ENCODE measurements at regions not wholly inside any gene's neighbourhood (a gene's known extent, or its start where the extent isn't known, plus 50 kb on each side); places are given as distances from the start of the nearest gene placed in this dataset.

DNA sequence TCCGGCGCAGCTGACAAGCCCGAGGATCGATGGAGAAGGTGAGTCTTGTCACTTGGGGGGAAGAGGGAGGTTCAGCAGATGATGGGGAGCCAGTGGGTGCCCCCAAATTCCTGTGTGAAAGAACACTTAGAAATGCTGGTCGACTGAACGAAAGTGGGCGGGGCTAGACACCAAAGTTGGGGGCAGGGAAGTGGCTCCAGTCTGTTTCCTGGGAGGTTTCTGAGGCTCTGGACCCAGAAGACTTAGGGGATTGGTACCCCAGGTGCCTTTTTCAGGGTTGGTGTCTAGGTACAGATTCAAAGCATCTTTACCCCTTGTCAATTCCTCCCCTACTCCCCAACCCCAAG is 278.6 kb downstream of the ZSWIM6 start:
- Histone ChIP-seq H3K9me3 (ENCODE audit: control insufficient read depth in 1 of 2, low read length in 2 of 2) (no peaks in the 10 kb centered on the region), H3K9ac (ENCODE audit: low read depth in 1 of 2, low read length in 2 of 2) (no peak overlapping the region), H3K27ac (ENCODE audit: low read depth, low read length) (no peak overlapping the region), H3K4me1 (ENCODE audit: control insufficient read depth in 1 of 2, insufficient read depth in 2 of 2, low read length in 2 of 2) (no peaks in the 10 kb centered on the region), H3K4me3 (ENCODE audit: low read depth in 1 of 2, low read length in 2 of 2) (no peak overlapping the region), H3K27me3 (ENCODE audit: control insufficient read depth in 1 of 2, insufficient read depth in 2 of 2, low read length in 2 of 2) (no peaks in the 10 kb centered on the region), H3K36me3 (ENCODE audit: control insufficient read depth in 1 of 2, insufficient read depth in 2 of 2, low read length in 2 of 2) (no peaks in the 10 kb centered on the region)

DNA sequence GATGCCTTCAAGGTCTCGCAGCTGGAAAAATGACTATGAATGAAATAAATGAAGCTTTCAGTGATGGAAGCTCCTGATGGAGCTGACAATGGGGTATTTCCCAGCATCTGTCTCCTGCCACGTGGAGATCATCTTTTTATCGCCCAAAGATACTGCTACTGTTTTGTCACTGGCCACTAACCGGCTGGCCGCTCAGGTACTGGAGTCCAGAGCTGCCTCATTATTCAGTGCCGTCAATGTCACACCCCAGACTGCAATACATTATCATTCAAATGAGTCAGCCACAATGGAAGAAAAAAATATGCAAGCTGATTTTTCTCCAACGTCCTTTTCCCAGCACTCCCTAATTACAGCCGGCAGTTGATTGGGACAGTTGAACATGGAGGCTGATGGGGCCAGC is 280.4 kb downstream of the ZSWIM6 start:
- Histone ChIP-seq H3K27ac (ENCODE audit: low read depth, low read length) (no peak overlapping the region), H3K4me1 (ENCODE audit: control insufficient read depth in 1 of 2, insufficient read depth in 2 of 2, low read length in 2 of 2) (no peaks in the 10 kb centered on the region), H3K9me3 (ENCODE audit: control insufficient read depth in 1 of 2, low read length in 2 of 2) (no peaks in the 10 kb centered on the region), H3K9ac (ENCODE audit: low read depth in 1 of 2, low read length in 2 of 2) (no peak overlapping the region), H3K36me3 (ENCODE audit: control insufficient read depth in 1 of 2, insufficient read depth in 2 of 2, low read length in 2 of 2) (no peaks in the 10 kb centered on the region), H3K4me3 (ENCODE audit: low read depth in 1 of 2, low read length in 2 of 2) (no peak overlapping the region), H3K27me3 (ENCODE audit: control insufficient read depth in 1 of 2, insufficient read depth in 2 of 2, low read length in 2 of 2) (no peaks in the 10 kb centered on the region)

DNA sequence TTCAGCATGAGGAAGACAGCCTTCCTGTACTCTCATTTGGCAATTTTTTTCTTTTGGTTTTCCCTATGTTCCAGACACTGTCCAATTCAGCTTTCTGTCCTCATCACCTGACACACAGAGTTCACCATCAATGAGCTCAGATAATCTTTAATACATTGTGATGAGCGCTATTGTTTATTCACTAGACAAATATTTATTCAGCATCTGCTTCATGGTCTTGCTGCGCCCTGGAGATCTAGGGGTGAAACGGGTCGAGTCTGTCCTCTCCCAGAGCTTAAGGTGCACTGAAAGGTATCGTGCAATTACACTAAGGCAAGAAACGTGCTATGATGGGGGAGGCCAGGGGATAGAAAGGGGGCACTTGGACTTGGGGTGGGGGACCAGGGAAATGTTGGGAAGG is 281.6 kb downstream of the ZSWIM6 start:
- no peaks in the 10 kb centered on the region for H3K9me3 ChIP-seq (ENCODE audit: control insufficient read depth in 1 of 2, low read length in 2 of 2)
- no peaks in the 10 kb centered on the region for H3K27me3 ChIP-seq (ENCODE audit: control insufficient read depth in 1 of 2, insufficient read depth in 2 of 2, low read length in 2 of 2)
- H3K36me3 ChIP-seq (ENCODE audit: control insufficient read depth in 1 of 2, insufficient read depth in 2 of 2, low read length in 2 of 2), result no peaks in the 10 kb centered on the region
- no peak overlapping the region for H3K4me3 ChIP-seq (ENCODE audit: low read depth in 1 of 2, low read length in 2 of 2)
- H3K27ac ChIP-seq (ENCODE audit: low read depth, low read length), result no peak overlapping the region
- no peaks in the 10 kb centered on the region for H3K4me1 ChIP-seq (ENCODE audit: control insufficient read depth in 1 of 2, insufficient read depth in 2 of 2, low read length in 2 of 2)
- H3K9ac ChIP-seq (ENCODE audit: low read depth in 1 of 2, low read length in 2 of 2), result no peak overlapping the region

DNA sequence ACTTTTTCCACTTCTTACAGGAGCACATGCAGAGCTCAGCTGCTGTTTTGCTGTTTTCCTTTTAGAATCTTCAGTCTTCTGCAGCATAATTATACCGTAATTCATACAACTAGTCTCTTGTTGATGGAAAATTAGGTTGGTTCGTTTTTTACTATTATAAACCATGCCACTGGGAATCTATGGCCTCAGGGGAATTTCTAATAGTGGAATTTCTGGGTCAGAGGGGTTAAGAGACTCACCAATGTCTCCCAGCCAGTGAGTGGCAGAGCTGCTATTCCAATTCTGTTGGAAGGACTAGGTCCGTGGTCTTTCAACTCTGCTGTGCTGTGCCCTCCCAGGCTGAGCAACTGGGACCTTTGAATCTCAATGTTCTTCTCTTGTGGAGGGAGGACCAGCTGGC is 282.5 kb downstream of the ZSWIM6 start:
- Histone ChIP-seq H3K4me3 (ENCODE audit: low read depth in 1 of 2, low read length in 2 of 2) (no peak overlapping the region), H3K27ac (ENCODE audit: low read depth, low read length) (no peak overlapping the region), H3K36me3 (ENCODE audit: control insufficient read depth in 1 of 2, insufficient read depth in 2 of 2, low read length in 2 of 2) (no peaks in the 10 kb centered on the region), H3K27me3 (ENCODE audit: control insufficient read depth in 1 of 2, insufficient read depth in 2 of 2, low read length in 2 of 2) (no peaks in the 10 kb centered on the region), H3K9me3 (ENCODE audit: control insufficient read depth in 1 of 2, low read length in 2 of 2) (no peaks in the 10 kb centered on the region), H3K9ac (ENCODE audit: low read depth in 1 of 2, low read length in 2 of 2) (no peak overlapping the region), H3K4me1 (ENCODE audit: control insufficient read depth in 1 of 2, insufficient read depth in 2 of 2, low read length in 2 of 2) (no peaks in the 10 kb centered on the region)

DNA sequence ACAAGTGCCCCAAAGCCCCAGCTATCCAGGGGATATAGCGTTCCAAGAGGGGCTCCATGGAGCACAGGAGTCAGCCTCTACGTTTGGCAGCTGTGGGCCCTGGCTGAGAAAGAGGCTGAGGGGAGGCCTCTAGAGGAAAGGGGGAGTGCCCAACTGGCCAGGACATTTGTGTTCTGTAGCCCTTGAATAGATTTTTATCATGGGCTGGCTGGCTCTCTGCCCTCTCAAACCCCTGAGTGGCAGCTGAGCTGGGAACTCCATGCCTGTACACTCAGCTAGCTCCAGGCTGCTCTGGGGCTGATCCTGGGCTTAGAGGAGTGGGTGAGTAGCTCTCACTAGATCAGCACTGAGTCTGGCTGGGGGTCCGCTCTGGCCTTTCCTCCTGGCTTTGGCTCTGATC is 285.0 kb downstream of the ZSWIM6 start:
- H3K4me3 ChIP-seq (ENCODE audit: low read depth in 1 of 2, low read length in 2 of 2), result no peak overlapping the region
- H3K9me3 ChIP-seq (ENCODE audit: control insufficient read depth in 1 of 2, low read length in 2 of 2), result no peaks in the 10 kb centered on the region
- H3K9ac ChIP-seq (ENCODE audit: low read depth in 1 of 2, low read length in 2 of 2), result no peak overlapping the region
- H3K36me3 ChIP-seq (ENCODE audit: control insufficient read depth in 1 of 2, insufficient read depth in 2 of 2, low read length in 2 of 2), result no peaks in the 10 kb centered on the region
- H3K27ac ChIP-seq (ENCODE audit: low read depth, low read length), result no peak overlapping the region
- H3K4me1 ChIP-seq (ENCODE audit: control insufficient read depth in 1 of 2, insufficient read depth in 2 of 2, low read length in 2 of 2), result no peaks in the 10 kb centered on the region
- H3K27me3 ChIP-seq (ENCODE audit: control insufficient read depth in 1 of 2, insufficient read depth in 2 of 2, low read length in 2 of 2), result no peaks in the 10 kb centered on the region

DNA sequence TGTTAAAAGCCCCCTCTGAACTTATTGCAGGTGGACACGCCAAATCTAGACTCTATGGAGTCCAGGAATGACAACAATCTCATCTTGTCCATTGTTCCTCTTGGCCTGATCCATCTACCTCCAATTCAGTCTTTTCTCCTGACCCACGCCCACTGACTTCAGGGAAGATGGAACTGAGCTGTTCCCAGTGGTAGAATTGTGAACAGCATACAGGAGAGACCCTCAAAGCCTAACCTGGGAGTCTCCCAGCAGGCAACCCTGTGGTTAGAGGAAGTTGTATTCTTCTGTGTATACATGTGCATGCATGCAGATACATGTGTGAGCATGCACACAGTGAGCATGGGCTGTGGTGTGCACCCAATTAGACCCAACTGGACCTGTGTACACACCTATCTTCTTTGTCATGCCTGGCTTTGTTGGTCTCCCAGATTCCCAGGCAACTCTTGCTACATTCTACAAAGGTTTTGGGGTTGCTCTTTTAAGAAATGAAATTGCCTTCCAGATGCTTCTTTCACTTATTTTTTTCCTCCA is 286.0 kb downstream of the ZSWIM6 start:
- Histone ChIP-seq H3K27me3 (ENCODE audit: control insufficient read depth in 1 of 2, insufficient read depth in 2 of 2, low read length in 2 of 2) (no peaks in the 10 kb centered on the region), H3K4me1 (ENCODE audit: control insufficient read depth in 1 of 2, insufficient read depth in 2 of 2, low read length in 2 of 2) (no peaks in the 10 kb centered on the region), H3K27ac (ENCODE audit: low read depth, low read length) (no peak overlapping the region)

DNA sequence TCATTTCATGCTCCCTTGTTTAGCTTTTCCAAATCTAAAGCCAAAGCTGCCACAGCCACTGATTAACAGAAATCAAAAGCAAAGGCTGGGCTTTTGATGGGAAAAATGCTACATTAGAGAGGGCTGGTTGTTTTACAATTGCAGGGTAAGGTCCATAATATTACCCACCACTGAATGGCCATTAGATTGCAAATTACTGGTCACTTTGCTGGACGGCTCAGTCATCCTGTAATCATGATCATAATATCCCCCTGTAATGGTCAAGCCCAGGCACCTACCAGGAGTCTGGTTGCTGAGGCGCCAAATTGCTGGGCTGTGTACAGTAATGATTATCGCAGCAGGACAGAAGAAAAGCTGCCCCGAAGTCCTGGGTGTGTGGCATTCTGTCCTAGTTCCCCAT is 286.5 kb downstream of the ZSWIM6 start:
- H3K4me1 ChIP-seq (ENCODE audit: control insufficient read depth in 1 of 2, insufficient read depth in 2 of 2, low read length in 2 of 2), result no peaks in the 10 kb centered on the region
- no peaks in the 10 kb centered on the region for H3K27me3 ChIP-seq (ENCODE audit: control insufficient read depth in 1 of 2, insufficient read depth in 2 of 2, low read length in 2 of 2)
- no peaks in the 10 kb centered on the region for H3K36me3 ChIP-seq (ENCODE audit: control insufficient read depth in 1 of 2, insufficient read depth in 2 of 2, low read length in 2 of 2)
- no peak overlapping the region for H3K4me3 ChIP-seq (ENCODE audit: low read depth in 1 of 2, low read length in 2 of 2)
- no peaks in the 10 kb centered on the region for H3K9me3 ChIP-seq (ENCODE audit: control insufficient read depth in 1 of 2, low read length in 2 of 2)
- H3K9ac ChIP-seq (ENCODE audit: low read depth in 1 of 2, low read length in 2 of 2), result no peak overlapping the region
- H3K27ac ChIP-seq (ENCODE audit: low read depth, low read length), result no peak overlapping the region

More for the DNA sequence above, 286.0 kb downstream of the ZSWIM6 start:
- no peak overlapping the region for H3K9ac ChIP-seq (ENCODE audit: low read depth in 1 of 2, low read length in 2 of 2)
- H3K36me3 ChIP-seq (ENCODE audit: control insufficient read depth in 1 of 2, insufficient read depth in 2 of 2, low read length in 2 of 2), result no peaks in the 10 kb centered on the region
- H3K4me3 ChIP-seq (ENCODE audit: low read depth in 1 of 2, low read length in 2 of 2), result no peak overlapping the region
- no peaks in the 10 kb centered on the region for H3K9me3 ChIP-seq (ENCODE audit: control insufficient read depth in 1 of 2, low read length in 2 of 2)

DNA sequence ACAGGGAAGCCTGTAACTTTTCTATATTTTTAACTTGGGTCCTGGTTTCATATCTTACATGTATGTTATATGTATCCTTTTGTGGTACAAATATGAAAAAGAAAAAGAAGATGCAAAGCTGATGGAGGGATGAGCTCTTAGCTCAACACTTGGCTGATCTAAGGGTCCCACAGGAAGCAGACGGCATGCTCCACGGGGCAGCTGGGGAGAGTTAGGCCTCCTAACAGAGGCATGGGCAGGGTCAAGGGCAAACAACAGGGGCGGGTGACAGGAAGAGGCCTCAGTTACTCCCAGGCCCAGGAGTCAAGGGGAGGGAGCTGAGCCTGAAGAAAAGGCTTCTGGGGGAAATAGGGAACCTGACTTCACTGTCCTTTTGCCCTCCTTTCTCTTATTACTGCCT is 287.2 kb downstream of the ZSWIM6 start:
- no peak overlapping the region for H3K27ac ChIP-seq (ENCODE audit: low read depth, low read length)

DNA sequence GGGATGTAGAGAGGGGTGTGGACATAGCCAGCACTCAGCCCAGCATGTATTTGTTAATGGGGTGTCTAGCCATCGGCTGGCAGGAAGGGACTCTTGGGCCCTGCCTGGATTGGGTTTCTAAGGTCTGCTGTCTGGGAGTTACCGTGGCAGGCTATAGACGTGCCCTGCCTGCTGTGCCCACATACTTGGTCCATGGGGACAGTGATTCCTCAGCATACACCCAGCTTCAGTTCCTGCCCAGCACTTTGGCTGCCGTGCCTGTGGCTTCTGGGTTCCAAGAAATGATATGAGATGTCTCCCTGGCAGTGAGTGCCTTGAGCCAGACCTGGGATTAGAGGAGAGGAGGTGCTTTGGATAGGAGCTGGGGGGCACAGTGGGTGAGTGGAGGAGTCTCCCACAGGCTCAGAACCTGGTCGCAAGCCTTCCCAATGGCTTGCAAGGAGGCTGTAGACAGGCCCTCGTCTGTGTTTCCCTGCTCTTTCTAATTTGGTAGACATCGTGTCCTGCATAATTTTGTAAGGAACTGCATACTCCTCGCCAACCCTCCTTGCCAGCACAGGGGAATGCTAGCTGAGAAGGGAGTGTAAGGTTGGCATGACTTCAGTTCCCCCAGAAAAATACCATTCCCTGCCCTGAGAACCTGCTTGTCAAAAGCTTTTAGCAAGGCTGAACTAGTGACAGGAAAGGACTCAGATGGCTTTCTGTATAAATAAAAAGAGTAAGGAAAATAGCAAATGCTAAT is 287.9 kb downstream of the ZSWIM6 start:
- Histone ChIP-seq H3K36me3 (ENCODE audit: control insufficient read depth in 1 of 2, insufficient read depth in 2 of 2, low read length in 2 of 2) (no peaks in the 10 kb centered on the region), H3K27ac (ENCODE audit: low read depth, low read length) (no peak overlapping the region), H3K4me1 (ENCODE audit: control insufficient read depth in 1 of 2, insufficient read depth in 2 of 2, low read length in 2 of 2) (peaks cover 3% of the 10 kb centered on the region in 2 donors), H3K9ac (ENCODE audit: low read depth in 1 of 2, low read length in 2 of 2) (no peak overlapping the region), H3K27me3 (ENCODE audit: control insufficient read depth in 1 of 2, insufficient read depth in 2 of 2, low read length in 2 of 2) (no peaks in the 10 kb centered on the region), H3K9me3 (ENCODE audit: control insufficient read depth in 1 of 2, low read length in 2 of 2) (no peaks in the 10 kb centered on the region), H3K4me3 (ENCODE audit: low read depth in 1 of 2, low read length in 2 of 2) (no peak overlapping the region)

More for the DNA sequence above, 287.2 kb downstream of the ZSWIM6 start:
- H3K9ac ChIP-seq (ENCODE audit: low read depth in 1 of 2, low read length in 2 of 2), result no peak overlapping the region
- no peaks in the 10 kb centered on the region for H3K36me3 ChIP-seq (ENCODE audit: control insufficient read depth in 1 of 2, insufficient read depth in 2 of 2, low read length in 2 of 2)
- H3K4me3 ChIP-seq (ENCODE audit: low read depth in 1 of 2, low read length in 2 of 2), result no peak overlapping the region
- H3K4me1 ChIP-seq (ENCODE audit: control insufficient read depth in 1 of 2, insufficient read depth in 2 of 2, low read length in 2 of 2), result no peaks in the 10 kb centered on the region
- H3K27me3 ChIP-seq (ENCODE audit: control insufficient read depth in 1 of 2, insufficient read depth in 2 of 2, low read length in 2 of 2), result no peaks in the 10 kb centered on the region
- no peaks in the 10 kb centered on the region for H3K9me3 ChIP-seq (ENCODE audit: control insufficient read depth in 1 of 2, low read length in 2 of 2)

DNA sequence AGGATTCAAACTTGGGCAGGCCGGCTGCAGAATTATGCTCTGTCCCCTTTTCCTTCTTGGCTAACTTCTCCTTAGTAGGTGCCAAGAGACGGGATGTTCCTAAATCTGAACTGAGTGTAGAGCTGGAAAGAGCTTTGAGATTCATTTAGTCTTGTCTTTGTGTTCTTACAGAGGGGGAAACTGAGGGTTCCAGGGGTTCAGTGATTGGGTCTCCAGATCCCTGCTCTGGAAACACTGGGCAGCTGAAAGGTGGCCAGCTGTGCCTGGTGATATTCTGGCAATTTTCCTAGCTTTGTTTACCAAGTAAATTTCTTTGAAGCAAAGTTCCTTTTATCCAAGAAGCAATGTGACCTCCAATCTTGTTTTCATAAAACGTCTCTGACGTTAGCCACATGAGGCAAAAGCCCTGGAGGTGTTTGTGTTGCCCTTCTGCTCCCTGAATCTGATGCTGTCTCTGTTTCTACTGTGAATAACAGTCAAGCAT is 288.7 kb downstream of the ZSWIM6 start:
- Histone ChIP-seq H3K9ac (ENCODE audit: low read depth in 1 of 2, low read length in 2 of 2) (no peak overlapping the region), H3K4me3 (ENCODE audit: low read depth in 1 of 2, low read length in 2 of 2) (no peak overlapping the region), H3K36me3 (ENCODE audit: control insufficient read depth in 1 of 2, insufficient read depth in 2 of 2, low read length in 2 of 2) (no peaks in the 10 kb centered on the region), H3K27ac (ENCODE audit: low read depth, low read length) (no peak overlapping the region), H3K9me3 (ENCODE audit: control insufficient read depth in 1 of 2, low read length in 2 of 2) (no peaks in the 10 kb centered on the region), H3K27me3 (ENCODE audit: control insufficient read depth in 1 of 2, insufficient read depth in 2 of 2, low read length in 2 of 2) (no peaks in the 10 kb centered on the region), H3K4me1 (ENCODE audit: control insufficient read depth in 1 of 2, insufficient read depth in 2 of 2, low read length in 2 of 2) (peaks cover 6 to 10% of the 10 kb centered on the region in 2 donors)
